RPMI8226 (cell line): ENCODE measurements at regions not wholly inside any gene's neighbourhood (a gene's known extent, or its start where the extent isn't known, plus 50 kb on each side); places are given as distances from the start of the nearest gene placed in this dataset.
"Not testable (repeated sequence)": the region's sequence is repeated elsewhere in the genome, so short reads cannot be mapped to it uniquely, and the experiment has no call there.

Experiments used
- DNase-seq: peaks from one replicate; pipeline ENCODE4 v3.0.0-alpha.2; 2015

- DNase-seq = no peak
These were observed 506.2 kb upstream of the SLC35B3 start for GRCh38 chr6:8941577-8941976.

- no peak for DNase-seq
These were observed 505.0 kb upstream of the SLC35B3 start for GRCh38 chr6:8940356-8940755.

- DNase-seq = peak; percentile 20
These were observed 504.3 kb upstream of the SLC35B3 start for GRCh38 chr6:8939615-8940014.

- DNase-seq = no peak
These were observed 499.0 kb upstream of the SLC35B3 start for GRCh38 chr6:8934318-8934717.

GRCh38 chr6:8930009-8930408 lies 494.7 kb upstream of the SLC35B3 start:
- no peak for DNase-seq

GRCh38 chr6:8920244-8920643 lies 484.9 kb upstream of the SLC35B3 start:
- DNase-seq = not testable (repeated sequence)

GRCh38 chr6:8918196-8918595 lies 482.9 kb upstream of the SLC35B3 start:
- no peak for DNase-seq

GRCh38 chr6:8914700-8915099 lies 479.4 kb upstream of the SLC35B3 start:
- no peak for DNase-seq

GRCh38 chr6:8908638-8909037 lies 473.3 kb upstream of the SLC35B3 start:
- DNase-seq = no peak

GRCh38 chr6:8906699-8907098 lies 471.4 kb upstream of the SLC35B3 start:
- no peak for DNase-seq

GRCh38 chr6:8905757-8906156 lies 470.4 kb upstream of the SLC35B3 start:
- DNase-seq = no peak

- peak; percentile 32 for DNase-seq
These were observed 469.4 kb upstream of the SLC35B3 start for GRCh38 chr6:8904754-8905153.

- no peak for DNase-seq
These were observed 464.7 kb upstream of the SLC35B3 start for GRCh38 chr6:8900056-8900455.

- no peak for DNase-seq
These were observed 454.2 kb upstream of the SLC35B3 start for GRCh38 chr6:8889514-8889913.

- peak; percentile 41 for DNase-seq
These were observed 453.1 kb upstream of the SLC35B3 start for GRCh38 chr6:8888468-8888867.

GRCh38 chr6:8881663-8882062 lies 446.3 kb upstream of the SLC35B3 start:
- DNase-seq = no peak

- DNase-seq = no peak
These were observed 444.0 kb upstream of the SLC35B3 start for GRCh38 chr6:8879334-8879733.

GRCh38 chr6:8875986-8876385 lies 440.6 kb upstream of the SLC35B3 start:
- no peak for DNase-seq

- DNase-seq = no peak
These were observed 437.2 kb upstream of the SLC35B3 start for GRCh38 chr6:8872589-8872988.

- no peak for DNase-seq
These were observed 430.1 kb upstream of the SLC35B3 start for GRCh38 chr6:8865451-8865850.

GRCh38 chr6:8860671-8861070 lies 425.3 kb upstream of the SLC35B3 start:
- DNase-seq = no peak

- DNase-seq = no peak
These were observed 424.2 kb upstream of the SLC35B3 start for GRCh38 chr6:8859501-8859900.

GRCh38 chr6:8858854-8859331 lies 423.5 kb upstream of the SLC35B3 start:
- no peak for DNase-seq

- DNase-seq = no peak
These were observed 421.8 kb upstream of the SLC35B3 start for GRCh38 chr6:8857160-8857559.

GRCh38 chr6:8855411-8855810 lies 420.1 kb upstream of the SLC35B3 start:
- DNase-seq = no peak

- no peak for DNase-seq
These were observed 417.0 kb upstream of the SLC35B3 start for GRCh38 chr6:8852332-8852731.
